ENCODE measurements at regions not wholly inside any gene's neighbourhood (a gene's known extent, or its start where the extent isn't known, plus 50 kb on each side); places are given as distances from the start of the nearest gene placed in this dataset.

DNA sequence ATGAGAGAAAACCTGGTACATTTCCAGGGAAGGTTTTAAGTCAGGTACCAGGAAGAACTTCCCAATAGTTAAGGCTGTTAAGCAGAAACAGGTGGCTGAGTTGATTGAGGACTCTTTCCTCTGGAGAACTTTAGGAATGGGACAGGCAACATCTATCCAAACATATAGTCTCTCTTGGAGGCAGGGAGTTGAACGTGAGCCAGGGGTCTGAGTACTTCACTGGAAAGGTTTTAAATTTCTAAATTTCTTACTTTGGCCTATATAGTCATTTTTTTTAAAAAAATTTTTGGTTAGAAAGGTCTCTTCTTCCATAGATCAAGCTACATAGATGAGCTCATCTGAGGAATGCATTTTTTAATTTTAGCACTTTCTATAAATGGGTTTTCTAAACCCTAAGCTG is 261.4 kb upstream of the TCF4 start:
- intact Hi-C loops (cut with micrococcal nuclease; ENCODE audit: unreplicated experiment) = no loop called here
- CTCF ChIA-PET = no interaction called here
- Histone ChIP-seq H3K4me3 (ENCODE audit: low read depth in 2 of 2, low read length in 2 of 2) (no peak overlapping the region), H3K27ac (ENCODE audit: low read length) (no peak overlapping the region), H3K4me1 (ENCODE audit: control insufficient read depth, insufficient read depth, low read length) (no peaks in the 10 kb centered on the region), H3K36me3 (ENCODE audit: control insufficient read depth, insufficient read depth, low read length) (no peaks in the 10 kb centered on the region), H3K27me3 (ENCODE audit: control insufficient read depth, insufficient read depth, low read length) (no peaks in the 10 kb centered on the region), H3K9me3 (ENCODE audit: control insufficient read depth, insufficient read depth, low read depth, low read length) (no peaks in the 10 kb centered on the region)
- ATAC-seq = no peak
- TF ChIP-seq SIN3A (IDR thresholded peaks at IDR 0.05; ENCODE audit: borderline replicate concordance, insufficient read depth, low read depth, low read length) (no peak), POLR2AphosphoS5 (IDR thresholded peaks at IDR 0.05; ENCODE audit: low read depth, low read length) (no peak), TCF7L2 (IDR thresholded peaks at IDR 0.05; ENCODE audit: low read depth, low read length) (no peak)
- TF ChIP-seq, protein P1, sequence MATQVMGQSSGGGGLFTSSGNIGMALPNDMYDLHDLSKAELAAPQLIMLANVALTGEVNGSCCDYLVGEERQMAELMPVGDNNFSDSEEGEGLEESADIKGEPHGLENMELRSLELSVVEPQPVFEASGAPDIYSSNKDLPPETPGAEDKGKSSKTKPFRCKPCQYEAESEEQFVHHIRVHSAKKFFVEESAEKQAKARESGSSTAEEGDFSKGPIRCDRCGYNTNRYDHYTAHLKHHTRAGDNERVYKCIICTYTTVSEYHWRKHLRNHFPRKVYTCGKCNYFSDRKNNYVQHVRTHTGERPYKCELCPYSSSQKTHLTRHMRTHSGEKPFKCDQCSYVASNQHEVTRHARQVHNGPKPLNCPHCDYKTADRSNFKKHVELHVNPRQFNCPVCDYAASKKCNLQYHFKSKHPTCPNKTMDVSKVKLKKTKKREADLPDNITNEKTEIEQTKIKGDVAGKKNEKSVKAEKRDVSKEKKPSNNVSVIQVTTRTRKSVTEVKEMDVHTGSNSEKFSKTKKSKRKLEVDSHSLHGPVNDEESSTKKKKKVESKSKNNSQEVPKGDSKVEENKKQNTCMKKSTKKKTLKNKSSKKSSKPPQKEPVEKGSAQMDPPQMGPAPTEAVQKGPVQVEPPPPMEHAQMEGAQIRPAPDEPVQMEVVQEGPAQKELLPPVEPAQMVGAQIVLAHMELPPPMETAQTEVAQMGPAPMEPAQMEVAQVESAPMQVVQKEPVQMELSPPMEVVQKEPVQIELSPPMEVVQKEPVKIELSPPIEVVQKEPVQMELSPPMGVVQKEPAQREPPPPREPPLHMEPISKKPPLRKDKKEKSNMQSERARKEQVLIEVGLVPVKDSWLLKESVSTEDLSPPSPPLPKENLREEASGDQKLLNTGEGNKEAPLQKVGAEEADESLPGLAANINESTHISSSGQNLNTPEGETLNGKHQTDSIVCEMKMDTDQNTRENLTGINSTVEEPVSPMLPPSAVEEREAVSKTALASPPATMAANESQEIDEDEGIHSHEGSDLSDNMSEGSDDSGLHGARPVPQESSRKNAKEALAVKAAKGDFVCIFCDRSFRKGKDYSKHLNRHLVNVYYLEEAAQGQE (IDR thresholded peaks at IDR 0.05; ENCODE audit: insufficient read depth in 1 of 2, low read depth in 2 of 2, low read length in 1 of 2) = no peak
- TF ChIP-seq, protein P2, sequence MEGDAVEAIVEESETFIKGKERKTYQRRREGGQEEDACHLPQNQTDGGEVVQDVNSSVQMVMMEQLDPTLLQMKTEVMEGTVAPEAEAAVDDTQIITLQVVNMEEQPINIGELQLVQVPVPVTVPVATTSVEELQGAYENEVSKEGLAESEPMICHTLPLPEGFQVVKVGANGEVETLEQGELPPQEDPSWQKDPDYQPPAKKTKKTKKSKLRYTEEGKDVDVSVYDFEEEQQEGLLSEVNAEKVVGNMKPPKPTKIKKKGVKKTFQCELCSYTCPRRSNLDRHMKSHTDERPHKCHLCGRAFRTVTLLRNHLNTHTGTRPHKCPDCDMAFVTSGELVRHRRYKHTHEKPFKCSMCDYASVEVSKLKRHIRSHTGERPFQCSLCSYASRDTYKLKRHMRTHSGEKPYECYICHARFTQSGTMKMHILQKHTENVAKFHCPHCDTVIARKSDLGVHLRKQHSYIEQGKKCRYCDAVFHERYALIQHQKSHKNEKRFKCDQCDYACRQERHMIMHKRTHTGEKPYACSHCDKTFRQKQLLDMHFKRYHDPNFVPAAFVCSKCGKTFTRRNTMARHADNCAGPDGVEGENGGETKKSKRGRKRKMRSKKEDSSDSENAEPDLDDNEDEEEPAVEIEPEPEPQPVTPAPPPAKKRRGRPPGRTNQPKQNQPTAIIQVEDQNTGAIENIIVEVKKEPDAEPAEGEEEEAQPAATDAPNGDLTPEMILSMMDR (IDR thresholded peaks at IDR 0.05) = no peak
- no TSS peak for BruUV-seq (replicated peaks)
- POLR2A ChIA-PET = no interaction called here
- DNase-seq (ENCODE audit: low read depth, low spot score) = no peak
- in situ Hi-C loops (cut with HindIII; ENCODE audit: low pct_unique_long_range_greater_than_20kb, low sequenced_read_pairs) = no loop called here

DNA sequence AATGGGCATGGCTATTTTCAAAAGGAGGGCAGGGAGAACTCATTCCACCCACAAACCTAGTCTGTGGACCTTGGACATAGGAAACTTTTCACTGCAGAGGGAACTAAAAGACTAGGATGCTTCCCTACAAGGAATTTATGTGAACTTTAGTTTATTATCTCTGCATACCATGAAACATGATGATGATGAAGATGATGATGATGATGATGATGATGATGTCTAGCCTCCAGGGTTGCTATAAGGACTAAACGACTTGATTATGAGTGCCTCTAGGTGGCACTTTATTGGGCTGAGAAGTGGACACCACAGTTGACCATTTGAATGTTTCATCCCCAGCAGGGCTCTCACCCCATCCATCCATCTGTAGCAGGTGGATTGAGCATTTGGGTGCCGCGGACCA is 260.0 kb upstream of the TCF4 start:
- in situ Hi-C loops (cut with HindIII; ENCODE audit: low pct_unique_long_range_greater_than_20kb, low sequenced_read_pairs) (no loop called here), intact Hi-C loops (cut with micrococcal nuclease; ENCODE audit: unreplicated experiment) (no loop called here)
- ChIA-PET POLR2A (no interaction called here), CTCF (no interaction called here)
- TF ChIP-seq, protein P2 (IDR thresholded peaks at IDR 0.05) = no peak
- Histone ChIP-seq H3K4me3 (ENCODE audit: low read depth in 2 of 2, low read length in 2 of 2) (no peak overlapping the region), H3K27me3 (ENCODE audit: control insufficient read depth, insufficient read depth, low read length) (no peaks in the 10 kb centered on the region), H3K4me1 (ENCODE audit: control insufficient read depth, insufficient read depth, low read length) (no peaks in the 10 kb centered on the region), H3K27ac (ENCODE audit: low read length) (no peak overlapping the region), H3K9me3 (ENCODE audit: control insufficient read depth, insufficient read depth, low read depth, low read length) (no peaks in the 10 kb centered on the region), H3K36me3 (ENCODE audit: control insufficient read depth, insufficient read depth, low read length) (no peaks in the 10 kb centered on the region)
- ATAC-seq = no peak
- no TSS peak for BruUV-seq (replicated peaks)
- DNase-seq (ENCODE audit: low read depth, low spot score) = no peak

DNA sequence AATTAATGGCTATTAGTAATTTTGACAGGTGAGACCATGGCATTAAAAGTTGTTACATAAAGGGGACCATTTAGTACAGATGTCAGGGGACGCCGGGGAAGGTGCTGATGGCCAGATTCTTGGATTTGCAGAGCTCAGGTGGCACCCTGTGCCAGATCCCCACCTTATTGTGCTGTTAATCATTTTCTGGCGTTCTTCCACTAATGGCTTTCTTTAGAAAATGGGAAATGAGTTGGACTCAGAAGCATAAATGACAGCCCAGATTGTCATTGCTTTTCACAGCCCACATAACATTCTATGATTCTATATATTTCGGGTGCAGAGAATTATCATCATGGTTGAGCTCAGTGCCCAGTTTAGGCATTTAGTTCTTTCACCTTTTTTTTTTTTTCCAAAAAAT is 257.2 kb upstream of the TCF4 start:
- no peak for DNase-seq (ENCODE audit: low read depth, low spot score)
- POLR2A ChIA-PET = no interaction called here

More for the DNA sequence above, 257.2 kb upstream of the TCF4 start:
- no peaks in the 10 kb centered on the region for H3K27me3 ChIP-seq (ENCODE audit: control insufficient read depth, insufficient read depth, low read length)
- intact Hi-C loops (cut with micrococcal nuclease; ENCODE audit: unreplicated experiment) = no loop called here
- TF ChIP-seq, protein P2 (IDR thresholded peaks at IDR 0.05) = no peak
- TF ChIP-seq SIN3A (IDR thresholded peaks at IDR 0.05; ENCODE audit: borderline replicate concordance, insufficient read depth, low read depth, low read length) (no peak), TCF7L2 (IDR thresholded peaks at IDR 0.05; ENCODE audit: low read depth, low read length) (no peak), POLR2AphosphoS5 (IDR thresholded peaks at IDR 0.05; ENCODE audit: low read depth, low read length) (no peak)
- TF ChIP-seq, protein P1 (IDR thresholded peaks at IDR 0.05; ENCODE audit: insufficient read depth in 1 of 2, low read depth in 2 of 2, low read length in 1 of 2) = no peak
- no TSS peak for BruUV-seq (replicated peaks)
- H3K4me1 ChIP-seq (ENCODE audit: control insufficient read depth, insufficient read depth, low read length) = no peaks in the 10 kb centered on the region
- no peaks in the 10 kb centered on the region for H3K9me3 ChIP-seq (ENCODE audit: control insufficient read depth, insufficient read depth, low read depth, low read length)
- H3K4me3 ChIP-seq (ENCODE audit: low read depth in 2 of 2, low read length in 2 of 2) = no peak overlapping the region
- CTCF ChIA-PET = no interaction called here
- ATAC-seq = no peak
- no peak overlapping the region for H3K27ac ChIP-seq (ENCODE audit: low read length)
- H3K36me3 ChIP-seq (ENCODE audit: control insufficient read depth, insufficient read depth, low read length) = no peaks in the 10 kb centered on the region
- in situ Hi-C loops (cut with HindIII; ENCODE audit: low pct_unique_long_range_greater_than_20kb, low sequenced_read_pairs) = no loop called here

Measured in Panc1 (cell line).